Endothelial cell of umbilical vein (primary cell): ENCODE measurements at regions not wholly inside any gene's neighbourhood (a gene's known extent, or its start where the extent isn't known, plus 50 kb on each side); places are given as distances from the start of the nearest gene placed in this dataset.

Experiments
- BruUV-seq: library from RNA; stranded (reverse); fragments of 400-500 nt; replicated peaks from 2 replicates; lab custom pipeline; 2021; lab: Mats Ljungman, UMichigan
- CTCF ChIA-PET: fragments of 300-600, 350-600 bp; sonication (Branson Sonifier 250); formaldehyde crosslinking; loops from one replicate; lab custom pipeline; 2021; ENCODE audit warnings: antibody characterized with exemption, inconsistent platforms; lab: Charles Lee
- POLR2A ChIA-PET: fragments of 300-600, 350-600 bp; sonication (Branson Sonifier 250); formaldehyde crosslinking; loops from one replicate; lab custom pipeline; 2021; ENCODE audit warnings: antibody characterized with exemption, inconsistent platforms; lab: Charles Lee
- DNase-seq: peaks from one replicate; pipeline ENCODE4 v3.0.0-alpha.2; 2011; ENCODE audit warnings: low read depth, low spot score
- FAIRE-seq: peaks from 2 replicates; lab custom pipeline; 2011; peaks lifted over from hg19 to GRCh38; lab: Jason Lieb, UNC
- H2AFZ ChIP-seq: 2 replicates; pipeline ENCODE4 v1.6.0; 2012; ENCODE audit warnings: low read depth, low read length, control low read depth, inconsistent platforms
- H3K27ac ChIP-seq: 2 replicates; pipeline ENCODE4 v1.5.1; 2011; ENCODE audit warnings: low read depth, mild to moderate bottlenecking, control low read depth, low read length, moderate library complexity; ENCODE audit not compliant: insufficient read depth
- H3K27me3 ChIP-seq, 2 experiments: 2 replicates each; pipeline versions ENCODE4 v1.6.0 to v1.6.1; 2011; ENCODE audit warnings: low read length in 2 of 2, mixed read lengths in 1 of 2; ENCODE audit not compliant: control insufficient read depth in 2 of 2, insufficient read depth in 2 of 2
- H3K36me3 ChIP-seq, 2 experiments: 2 replicates in 1 of 2; 3 replicates in 1 of 2; pipeline ENCODE4 v1.5.1; 2011; ENCODE audit warnings: low read length in 2 of 2, mild to moderate bottlenecking in 1 of 2, moderate library complexity in 1 of 2; ENCODE audit not compliant: control insufficient read depth in 2 of 2, insufficient read depth in 2 of 2; ENCODE audit errors: extremely low read depth in 1 of 2
- H3K4me1 ChIP-seq: 3 replicates; pipeline ENCODE4 v1.5.1; 2011; ENCODE audit warnings: mild to moderate bottlenecking, low read length; ENCODE audit not compliant: control insufficient read depth, insufficient read depth; ENCODE audit errors: extremely low read depth
- H3K4me2 ChIP-seq: 2 replicates; pipeline ENCODE4 v1.6.1; 2011; ENCODE audit warnings: low read length, control low read depth, mixed read lengths; ENCODE audit not compliant: insufficient read depth
- H3K4me3 ChIP-seq, 3 experiments: fragments of 200-600 bp in 1 of 3; sonication (generic), shearing (Covaris generic) in 1 of 3; replicated peaks in 1 of 3; 2 replicates each; pipeline ENCODE4 v1.5.1; 2011 to 2016; ENCODE audit warnings: control low read depth in 3 of 3, low read length in 3 of 3, mild to moderate bottlenecking in 2 of 3, inconsistent platforms in 1 of 3, low read depth in 1 of 3, moderate library complexity in 1 of 3; ENCODE audit not compliant: insufficient read depth in 1 of 3
- H3K79me2 ChIP-seq: 2 replicates; pipeline ENCODE4 v1.6.0; 2012; ENCODE audit warnings: low read length, inconsistent platforms; ENCODE audit not compliant: control insufficient read depth, insufficient read depth
- H3K9ac ChIP-seq: replicated peaks from 2 replicates; pipeline ENCODE3; 2011; ENCODE audit warnings: low read length, control low read depth; ENCODE audit not compliant: insufficient read depth; ENCODE audit errors: extremely low read depth
- H3K9me1 ChIP-seq: replicated peaks from 3 replicates; pipeline ENCODE4 v1.6.0; 2011; ENCODE audit warnings: mild to moderate bottlenecking, low read length; ENCODE audit not compliant: control insufficient read depth, insufficient read depth; ENCODE audit errors: extremely low read depth
- H3K9me3 ChIP-seq: replicated peaks from 2 replicates; pipeline ENCODE4 v1.5.1; 2012; ENCODE audit warnings: low read length, inconsistent platforms; ENCODE audit not compliant: control insufficient read depth, insufficient read depth
- H4K20me1 ChIP-seq: replicated peaks from 2 replicates; pipeline ENCODE3; 2011; ENCODE audit warnings: mild to moderate bottlenecking, low read length; ENCODE audit not compliant: control insufficient read depth, insufficient read depth; ENCODE audit errors: extremely low read depth
- CTCF ChIP-seq, 2 donors: IDR thresholded peaks; 1 replicate in 1 of 2; 2 replicates in 1 of 2; pipeline ENCODE4 v1.5.1; 2011; ENCODE audit warnings: low read length in 2 of 2, mild to moderate bottlenecking in 2 of 2, moderate library complexity in 2 of 2, control low read depth in 1 of 2, inconsistent platforms in 1 of 2, low read depth in 1 of 2; ENCODE audit not compliant: insufficient read depth in 1 of 2; ENCODE audit errors: extremely low read depth in 1 of 2
- EZH2 ChIP-seq: IDR thresholded peaks from 2 replicates; pipeline ENCODE4 v1.6.1; 2012; ENCODE audit warnings: borderline replicate concordance, low read depth, mild to moderate bottlenecking, moderate library complexity, low read length, inconsistent platforms; ENCODE audit not compliant: severe bottlenecking
- FOS ChIP-seq: IDR thresholded peaks from 2 replicates; pipeline ENCODE4 v1.6.1; 2011; ENCODE audit warnings: mild to moderate bottlenecking, low read length, moderate library complexity, borderline replicate concordance; ENCODE audit not compliant: insufficient read depth
- GATA2 ChIP-seq: IDR thresholded peaks from 2 replicates; pipeline ENCODE4 v1.7.0; 2011; ENCODE audit warnings: low read depth, mild to moderate bottlenecking, moderate library complexity, mixed read lengths, low read length; ENCODE audit not compliant: insufficient read length, insufficient read depth
- JUN ChIP-seq: IDR thresholded peaks from 2 replicates; pipeline ENCODE4 v1.6.1; 2011; ENCODE audit warnings: borderline replicate concordance, low read depth; ENCODE audit not compliant: insufficient read length, insufficient read depth
- MAX ChIP-seq: IDR thresholded peaks from 2 replicates; pipeline ENCODE4 v1.6.1; 2011; ENCODE audit not compliant: insufficient read depth, insufficient read length
- MYC ChIP-seq: IDR thresholded peaks from one replicate; pipeline ENCODE4 v1.6.1; 2011; ENCODE audit warnings: mild to moderate bottlenecking, low read depth, low read length
- POLR2A ChIP-seq: IDR thresholded peaks from 2 replicates; pipeline ENCODE4 v1.6.1; 2012; ENCODE audit warnings: low read depth, mild to moderate bottlenecking, control low read depth, low read length
- POLR2AphosphoS5 ChIP-seq: IDR thresholded peaks from 2 replicates; pipeline ENCODE4 v1.6.1; 2012; ENCODE audit warnings: low read depth, mild to moderate bottlenecking, control low read depth, low read length, moderate library complexity; ENCODE audit not compliant: insufficient read depth
- dilution Hi-C: fragments of 300-500 bp; cut with MboI; formaldehyde crosslinking; loops from one replicate; pipeline ENCODE4 v1.15.0; 2019; ENCODE audit warnings: low sequenced_read_pairs; ENCODE audit not compliant: extremely low pct_ligation_motif_present
- intact Hi-C: fragments of 100-400 bp; cut with micrococcal nuclease; formaldehyde crosslinking; loops from one replicate; pipeline ENCODE4 v1.10.0; 2022

GRCh38 chr2:21395366-21395765, 271.6 kb downstream of the TDRD15 start:
- H3K9ac ChIP-seq = no peak overlapping the region
- no peak for FAIRE-seq
- H3K27ac ChIP-seq = no peak overlapping the region
- no peaks in the 10 kb centered on the region for H3K4me1 ChIP-seq
- H3K9me3 ChIP-seq = peaks cover 2% of the 10 kb centered on the region
- no peaks in the 10 kb centered on the region for H3K9me1 ChIP-seq
- H3K79me2 ChIP-seq = no peaks in the 10 kb centered on the region
- H3K36me3 ChIP-seq = no peaks in the 10 kb centered on the region
- no TSS peak for BruUV-seq
- DNase-seq = no peak
- TF ChIP-seq CTCF (IDR thresholded peaks at IDR 0.05; ENCODE audit: extremely low read depth in 1 of 2, insufficient read depth in 1 of 2, low read depth in 1 of 2, low read length in 2 of 2) (no peak), MYC (no peak), JUN (no peak), POLR2AphosphoS5 (no peak), GATA2 (no peak), POLR2A (no peak), MAX (no peak), FOS (no peak), EZH2 (no peak)
- no peaks in the 10 kb centered on the region for H4K20me1 ChIP-seq
- dilution Hi-C loops (no loop called here), intact Hi-C loops (no loop called here)
- H3K27me3 ChIP-seq = no peaks in the 10 kb centered on the region
- H3K4me2 ChIP-seq = no peak overlapping the region
- ChIA-PET POLR2A (no interaction called here), CTCF (no interaction called here)
- H3K4me3 ChIP-seq = no peak overlapping the region
- H2AFZ ChIP-seq = no peak overlapping the region
